Glutamatergic neuron (in vitro differentiated cells): ENCODE measurements at regions not wholly inside any gene's neighbourhood (a gene's known extent, or its start where the extent isn't known, plus 50 kb on each side); places are given as distances from the start of the nearest gene placed in this dataset.

Experiments used
- DNase-seq: peaks from one replicate; pipeline ENCODE4 v3.0.0; 2022
- H3K27ac Mint-ChIP-seq: one replicate; pipeline ENCODE4 v1.8.0; 2020; ENCODE audit warnings: mild to moderate bottlenecking, mixed read lengths, inconsistent platforms; ENCODE audit not compliant: unreplicated experiment
- H3K27me3 Mint-ChIP-seq: one replicate; pipeline ENCODE4 v1.8.0; 2020; ENCODE audit warnings: mild to moderate bottlenecking, moderate library complexity, mixed read lengths, inconsistent platforms; ENCODE audit not compliant: unreplicated experiment
- H3K36me3 Mint-ChIP-seq: one replicate; pipeline ENCODE4 v1.8.0; 2020; ENCODE audit warnings: mild to moderate bottlenecking, mixed read lengths, inconsistent platforms; ENCODE audit not compliant: unreplicated experiment
- H3K4me1 Mint-ChIP-seq: one replicate; pipeline ENCODE4 v1.8.0; 2020; ENCODE audit warnings: mild to moderate bottlenecking, low read depth, mixed read lengths, inconsistent platforms; ENCODE audit not compliant: unreplicated experiment
- H3K4me3 Mint-ChIP-seq: one replicate; pipeline ENCODE4 v1.8.0; 2020; ENCODE audit warnings: mild to moderate bottlenecking, mixed read lengths, inconsistent platforms; ENCODE audit not compliant: unreplicated experiment
- H3K9me3 Mint-ChIP-seq: one replicate; pipeline ENCODE4 v1.8.0; 2020; ENCODE audit warnings: mild to moderate bottlenecking, moderate library complexity, mixed read lengths, inconsistent platforms; ENCODE audit not compliant: unreplicated experiment
- TF ChIP-seq, protein P1 (sequence below): fragments of 200-600 bp; sonication (generic); IDR thresholded peaks from one replicate; pipeline ENCODE4 v1.5.0; 2021; ENCODE audit not compliant: partially characterized antibody, unreplicated experiment

DNA sequence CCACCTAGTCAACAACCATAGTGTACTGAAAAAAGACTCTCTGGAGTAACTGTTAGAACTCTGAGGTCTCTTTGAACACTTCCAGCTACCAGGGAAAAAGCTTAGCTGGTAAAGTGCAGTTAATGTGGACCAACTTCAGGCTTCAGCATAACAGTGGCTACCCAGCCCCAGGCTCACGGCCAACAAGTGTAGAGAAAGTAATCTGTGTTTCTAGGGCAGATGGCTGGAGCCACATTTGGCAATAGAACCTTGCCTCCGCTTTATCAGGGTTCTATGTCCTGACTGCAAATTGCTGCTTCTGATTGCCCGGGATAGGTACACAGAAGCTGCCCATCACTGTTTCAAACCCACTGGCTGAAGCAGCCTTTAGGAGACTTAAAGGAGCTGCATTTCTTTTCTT lies 76.0 kb upstream of the SIMC1 start:
- H3K9me3 Mint-ChIP-seq: no peaks in the 10 kb centered on the region
- no peaks in the 10 kb centered on the region for H3K27me3 Mint-ChIP-seq
- no peak overlapping the region for H3K27ac Mint-ChIP-seq
- TF ChIP-seq, protein P1, sequence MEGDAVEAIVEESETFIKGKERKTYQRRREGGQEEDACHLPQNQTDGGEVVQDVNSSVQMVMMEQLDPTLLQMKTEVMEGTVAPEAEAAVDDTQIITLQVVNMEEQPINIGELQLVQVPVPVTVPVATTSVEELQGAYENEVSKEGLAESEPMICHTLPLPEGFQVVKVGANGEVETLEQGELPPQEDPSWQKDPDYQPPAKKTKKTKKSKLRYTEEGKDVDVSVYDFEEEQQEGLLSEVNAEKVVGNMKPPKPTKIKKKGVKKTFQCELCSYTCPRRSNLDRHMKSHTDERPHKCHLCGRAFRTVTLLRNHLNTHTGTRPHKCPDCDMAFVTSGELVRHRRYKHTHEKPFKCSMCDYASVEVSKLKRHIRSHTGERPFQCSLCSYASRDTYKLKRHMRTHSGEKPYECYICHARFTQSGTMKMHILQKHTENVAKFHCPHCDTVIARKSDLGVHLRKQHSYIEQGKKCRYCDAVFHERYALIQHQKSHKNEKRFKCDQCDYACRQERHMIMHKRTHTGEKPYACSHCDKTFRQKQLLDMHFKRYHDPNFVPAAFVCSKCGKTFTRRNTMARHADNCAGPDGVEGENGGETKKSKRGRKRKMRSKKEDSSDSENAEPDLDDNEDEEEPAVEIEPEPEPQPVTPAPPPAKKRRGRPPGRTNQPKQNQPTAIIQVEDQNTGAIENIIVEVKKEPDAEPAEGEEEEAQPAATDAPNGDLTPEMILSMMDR: no peak
- no peaks in the 10 kb centered on the region for H3K4me1 Mint-ChIP-seq
- H3K36me3 Mint-ChIP-seq: no peaks in the 10 kb centered on the region
- H3K4me3 Mint-ChIP-seq: no peak overlapping the region
- DNase-seq: no peak

DNA sequence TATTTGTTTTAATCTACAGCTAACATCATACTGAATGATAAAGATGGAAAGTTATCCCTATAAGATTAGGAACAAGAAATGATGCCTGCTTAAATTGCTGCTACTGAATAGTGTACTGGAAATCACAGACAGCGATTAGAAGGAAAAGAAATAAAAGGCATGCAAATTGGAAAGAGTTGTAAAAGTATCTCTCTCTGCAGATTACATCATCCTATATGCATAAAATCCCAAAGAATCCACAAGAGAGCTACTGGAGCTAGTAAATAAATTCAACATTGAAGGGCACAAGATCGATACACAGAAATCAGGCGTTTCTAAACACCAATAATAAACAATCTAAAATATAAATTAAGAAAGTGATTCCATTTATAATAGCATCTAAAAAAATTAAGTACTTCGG lies 75.3 kb upstream of the SIMC1 start:
- no peak for DNase-seq
- TF ChIP-seq, protein P1: no peak
- no peaks in the 10 kb centered on the region for H3K9me3 Mint-ChIP-seq
- H3K4me3 Mint-ChIP-seq: no peak overlapping the region
- no peaks in the 10 kb centered on the region for H3K36me3 Mint-ChIP-seq
- no peaks in the 10 kb centered on the region for H3K27me3 Mint-ChIP-seq
- H3K4me1 Mint-ChIP-seq: no peaks in the 10 kb centered on the region
- no peak overlapping the region for H3K27ac Mint-ChIP-seq

DNA sequence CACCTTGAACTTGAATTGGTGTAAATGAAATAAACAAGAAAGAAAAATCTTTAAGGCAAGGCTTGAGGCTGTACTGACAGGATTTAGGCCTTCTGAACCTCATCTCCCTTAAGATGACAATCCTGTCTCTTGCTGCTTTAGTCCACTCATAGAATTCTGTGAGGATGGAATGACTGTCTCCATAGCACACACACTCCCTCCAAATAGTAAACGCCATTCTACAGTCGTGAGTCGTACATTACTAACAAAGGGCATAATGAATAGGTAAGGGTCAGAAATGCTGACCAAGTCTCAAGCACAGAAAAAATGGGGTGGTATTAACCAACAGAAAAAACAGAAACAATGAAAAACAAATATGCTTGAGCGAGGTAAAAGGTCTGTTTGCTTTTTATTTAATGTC lies 71.8 kb upstream of the SIMC1 start:
- Mint-ChIP-seq H3K36me3 (no peaks in the 10 kb centered on the region), H3K9me3 (no peaks in the 10 kb centered on the region), H3K27me3 (no peaks in the 10 kb centered on the region), H3K27ac (no peak overlapping the region), H3K4me3 (no peak overlapping the region), H3K4me1 (no peaks in the 10 kb centered on the region)
- TF ChIP-seq, protein P1: no peak
- no peak for DNase-seq

DNA sequence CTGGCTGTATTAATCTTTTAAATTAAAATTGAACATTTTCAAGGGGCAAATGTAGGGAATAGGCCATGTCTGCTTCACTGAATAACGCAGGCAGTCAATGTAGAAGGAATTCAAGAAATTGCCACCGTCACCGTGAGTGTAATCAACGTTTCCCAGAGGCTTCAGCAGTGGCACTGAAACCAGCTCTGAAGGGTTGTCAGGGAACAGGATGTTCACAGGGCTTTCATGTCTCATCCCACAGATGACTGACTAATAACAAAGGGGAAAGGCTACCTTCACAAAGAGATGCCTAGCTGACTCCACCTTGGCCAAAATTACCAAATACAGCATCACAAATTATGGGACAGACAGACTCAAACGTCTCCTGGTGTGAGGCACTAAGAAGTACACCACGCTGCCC lies 70.4 kb upstream of the SIMC1 start:
- Mint-ChIP-seq H3K27me3 (no peaks in the 10 kb centered on the region), H3K36me3 (no peaks in the 10 kb centered on the region), H3K9me3 (no peaks in the 10 kb centered on the region)

DNA sequence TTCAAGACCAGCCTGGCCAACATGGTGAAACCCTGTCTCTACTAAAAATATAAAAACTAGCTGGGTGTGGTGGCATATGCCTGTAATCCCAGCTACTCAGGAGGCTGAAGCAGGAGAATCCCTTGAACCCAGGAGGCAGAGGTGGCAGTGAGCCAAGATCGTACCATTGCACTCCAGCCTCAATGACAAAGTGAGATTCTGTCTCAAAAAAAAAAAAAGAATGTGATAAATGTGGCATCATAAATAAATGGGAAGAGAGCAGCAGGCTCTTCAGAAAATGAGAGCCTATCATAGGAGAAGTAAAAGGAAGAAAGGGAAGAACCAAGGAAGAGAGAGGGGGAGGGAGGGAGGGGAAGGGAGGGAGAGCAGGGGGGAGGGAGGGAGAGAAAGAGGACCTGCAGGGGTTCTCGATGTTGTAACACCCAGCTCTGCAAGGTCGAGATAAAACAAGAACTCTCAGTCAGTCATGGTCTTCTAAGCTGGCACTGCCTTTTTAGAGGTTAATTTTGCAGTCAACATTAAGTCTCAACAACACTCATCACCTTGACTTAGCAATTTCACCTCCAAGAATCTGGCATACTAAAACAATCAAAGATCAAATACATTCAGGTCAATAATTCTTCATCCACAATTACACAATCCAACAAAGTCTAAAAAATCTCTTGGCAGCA lies 68.7 kb upstream of the SIMC1 start:
- Mint-ChIP-seq H3K27me3 (peaks cover 4% of the 10 kb centered on the region), H3K4me1 (no peaks in the 10 kb centered on the region)
- TF ChIP-seq, protein P1: no peak

More for the DNA sequence above, 70.4 kb upstream of the SIMC1 start:
- TF ChIP-seq, protein P1: no peak
- DNase-seq: no peak
- Mint-ChIP-seq H3K4me3 (no peak overlapping the region), H3K4me1 (no peaks in the 10 kb centered on the region), H3K27ac (no peak overlapping the region)

More for the DNA sequence above, 68.7 kb upstream of the SIMC1 start:
- H3K27ac Mint-ChIP-seq: no peak overlapping the region
- H3K4me3 Mint-ChIP-seq: no peak overlapping the region
- no peak for DNase-seq
- H3K36me3 Mint-ChIP-seq: no peaks in the 10 kb centered on the region
- peaks cover 3% of the 10 kb centered on the region for H3K9me3 Mint-ChIP-seq
